Lower leg skin (tissue), 3 donors: ENCODE measurements at regions not wholly inside any gene's neighbourhood (a gene's known extent, or its start where the extent isn't known, plus 50 kb on each side); places are given as distances from the start of the nearest gene placed in this dataset.

Experiments
- CTCF ChIP-seq, 3 donors: fragments of 450-650 bp; IDR thresholded peaks; one replicate each; pipeline ENCODE4 v1.5.1; 2016; ENCODE audit warnings: antibody characterized with exemption in 3 of 3, mild to moderate bottlenecking in 3 of 3, moderate library complexity in 2 of 3
- POLR2A ChIP-seq, 2 donors: fragments of 450-650 bp; IDR thresholded peaks; one replicate each; pipeline ENCODE4 v1.6.1; 2016 to 2017; ENCODE audit warnings: antibody characterized with exemption in 2 of 2, mild to moderate bottlenecking in 1 of 2, moderate library complexity in 1 of 2

- TF ChIP-seq CTCF (IDR thresholded peaks at IDR 0.05) (no peak), POLR2A (IDR thresholded peaks at IDR 0.05) (no peak)
Observed at GRCh38 chr2:123262856-123263255, 762.2 kb upstream of the CNTNAP5 start.
